ENCODE measurements at regions not wholly inside any gene's neighbourhood (a gene's known extent, or its start where the extent isn't known, plus 50 kb on each side); places are given as distances from the start of the nearest gene placed in this dataset.
"Not testable (repeated sequence)": the region's sequence is repeated elsewhere in the genome, so short reads cannot be mapped to it uniquely, and the experiment has no call there.

GRCh38 chr13:87736849-87737385, 65.7 kb downstream of the SLITRK5 start:
- in situ Hi-C loops (cut with HindIII; ENCODE audit: low sequenced_read_pairs) = no loop called here
- DNase-seq (ENCODE audit: low spot score) = no peak

- in situ Hi-C loops (cut with HindIII; ENCODE audit: low sequenced_read_pairs) = no loop called here
- DNase-seq (ENCODE audit: low spot score) = no peak
These were observed 82.9 kb downstream of the SLITRK5 start for GRCh38 chr13:87754097-87754496.

- DNase-seq (ENCODE audit: low spot score) = no peak
- in situ Hi-C loops (cut with HindIII; ENCODE audit: low sequenced_read_pairs) = no loop called here
These were observed 98.3 kb downstream of the SLITRK5 start for GRCh38 chr13:87769445-87769844.

- in situ Hi-C loops (cut with HindIII; ENCODE audit: low sequenced_read_pairs) = no loop called here
- DNase-seq (ENCODE audit: low spot score) = peak; percentile 46
These were observed 106.2 kb downstream of the SLITRK5 start for GRCh38 chr13:87777387-87777786.

- in situ Hi-C loops (cut with HindIII; ENCODE audit: low sequenced_read_pairs) = no loop called here
These were observed 107.0 kb downstream of the SLITRK5 start for GRCh38 chr13:87778128-87778527.

GRCh38 chr13:87779426-87779825, 108.3 kb downstream of the SLITRK5 start:
- no peak for DNase-seq (ENCODE audit: low spot score)
- in situ Hi-C loops (cut with HindIII; ENCODE audit: low sequenced_read_pairs) = no loop called here

More at GRCh38 chr13:87778128-87778527, 107.0 kb downstream of the SLITRK5 start:
- no peak for DNase-seq (ENCODE audit: low spot score)

- in situ Hi-C loops (cut with HindIII; ENCODE audit: low sequenced_read_pairs) = no loop called here
- DNase-seq (ENCODE audit: low spot score) = no peak
These were observed 112.2 kb downstream of the SLITRK5 start for GRCh38 chr13:87783366-87783765.

GRCh38 chr13:87788363-87788762, 117.2 kb downstream of the SLITRK5 start:
- no peak for DNase-seq (ENCODE audit: low spot score)
- in situ Hi-C loops (cut with HindIII; ENCODE audit: low sequenced_read_pairs) = no loop called here

- no peak for DNase-seq (ENCODE audit: low spot score)
- in situ Hi-C loops (cut with HindIII; ENCODE audit: low sequenced_read_pairs) = no loop called here
These were observed 121.7 kb downstream of the SLITRK5 start for GRCh38 chr13:87792878-87793277.

GRCh38 chr13:87798536-87798935, 127.4 kb downstream of the SLITRK5 start:
- in situ Hi-C loops (cut with HindIII; ENCODE audit: low sequenced_read_pairs) = no loop called here
- no peak for DNase-seq (ENCODE audit: low spot score)

GRCh38 chr13:87810391-87810801, 139.2 kb downstream of the SLITRK5 start:
- in situ Hi-C loops (cut with HindIII; ENCODE audit: low sequenced_read_pairs) = no loop called here
- DNase-seq (ENCODE audit: low spot score) = no peak

GRCh38 chr13:87810920-87811344, 139.8 kb downstream of the SLITRK5 start:
- in situ Hi-C loops (cut with HindIII; ENCODE audit: low sequenced_read_pairs) = no loop called here
- DNase-seq (ENCODE audit: low spot score) = no peak

GRCh38 chr13:87814403-87814802, 143.2 kb downstream of the SLITRK5 start:
- no peak for DNase-seq (ENCODE audit: low spot score)
- in situ Hi-C loops (cut with HindIII; ENCODE audit: low sequenced_read_pairs) = no loop called here

GRCh38 chr13:87820241-87820640, 149.1 kb downstream of the SLITRK5 start:
- in situ Hi-C loops (cut with HindIII; ENCODE audit: low sequenced_read_pairs) = no loop called here

GRCh38 chr13:87821512-87821911, 150.3 kb downstream of the SLITRK5 start:
- DNase-seq (ENCODE audit: low spot score) = no peak
- in situ Hi-C loops (cut with HindIII; ENCODE audit: low sequenced_read_pairs) = no loop called here

More at GRCh38 chr13:87820241-87820640, 149.1 kb downstream of the SLITRK5 start:
- no peak for DNase-seq (ENCODE audit: low spot score)

GRCh38 chr13:87826301-87826700, 155.1 kb downstream of the SLITRK5 start:
- DNase-seq (ENCODE audit: low spot score); in situ Hi-C loops (cut with HindIII; ENCODE audit: low sequenced_read_pairs): not testable (repeated sequence)

- DNase-seq (ENCODE audit: low spot score) = no peak
- in situ Hi-C loops (cut with HindIII; ENCODE audit: low sequenced_read_pairs) = no loop called here
These were observed 156.3 kb downstream of the SLITRK5 start for GRCh38 chr13:87827479-87827878.

GRCh38 chr13:87837522-87837921, 166.4 kb downstream of the SLITRK5 start:
- in situ Hi-C loops (cut with HindIII; ENCODE audit: low sequenced_read_pairs) = no loop called here
- no peak for DNase-seq (ENCODE audit: low spot score)

- in situ Hi-C loops (cut with HindIII; ENCODE audit: low sequenced_read_pairs) = no loop called here
- DNase-seq (ENCODE audit: low spot score) = no peak
These were observed 166.8 kb downstream of the SLITRK5 start for GRCh38 chr13:87837946-87838345.

GRCh38 chr13:87851410-87851809, 180.2 kb downstream of the SLITRK5 start:
- in situ Hi-C loops (cut with HindIII; ENCODE audit: low sequenced_read_pairs) = no loop called here
- DNase-seq (ENCODE audit: low spot score) = peak; percentile 12

GRCh38 chr13:87855553-87855952, 184.4 kb downstream of the SLITRK5 start:
- DNase-seq (ENCODE audit: low spot score) = no peak
- in situ Hi-C loops (cut with HindIII; ENCODE audit: low sequenced_read_pairs) = no loop called here

GRCh38 chr13:87859261-87859660, 188.1 kb downstream of the SLITRK5 start:
- in situ Hi-C loops (cut with HindIII; ENCODE audit: low sequenced_read_pairs) = no loop called here

More at GRCh38 chr13:87859261-87859660, 188.1 kb downstream of the SLITRK5 start:
- no peak for DNase-seq (ENCODE audit: low spot score)
